ENCODE measurements at regions not wholly inside any gene's neighbourhood (a gene's known extent, or its start where the extent isn't known, plus 50 kb on each side); places are given as distances from the start of the nearest gene placed in this dataset.
"Not testable (repeated sequence)": the region's sequence is repeated elsewhere in the genome, so short reads cannot be mapped to it uniquely, and the experiment has no call there.

GRCh38 chr14:96718407-96718806 lies 78.8 kb upstream of the VRK1 start:
- no peak overlapping the region for H2AFZ ChIP-seq (ENCODE audit: low read length)
- no peak overlapping the region for H3K4me3 ChIP-seq (ENCODE audit: low read depth, low read length, poor library complexity, severe bottlenecking)
- no peaks in the 10 kb centered on the region for H3K36me3 ChIP-seq (ENCODE audit: insufficient read depth, low read length)
- H3K9ac ChIP-seq (ENCODE audit: low read length), result no peak overlapping the region
- no peaks in the 10 kb centered on the region for H4K20me1 ChIP-seq (ENCODE audit: insufficient read depth, low read length)
- no peaks in the 10 kb centered on the region for H3K9me2 ChIP-seq (ENCODE audit: low read depth, low read length)
- H3K4me1 ChIP-seq (ENCODE audit: insufficient read depth, low read length, severe bottlenecking), result no peaks in the 10 kb centered on the region
- TF ChIP-seq EZH2 (IDR thresholded peaks at IDR 0.05; ENCODE audit: borderline replicate concordance, low read length) (no peak), CTCF (IDR thresholded peaks at IDR 0.05; ENCODE audit: low read length) (no peak)
- no peak overlapping the region for H3K4me2 ChIP-seq (ENCODE audit: low read length)
- no peak overlapping the region for H3K27ac ChIP-seq (ENCODE audit: low read depth, low read length, poor library complexity, severe bottlenecking)
- H3K79me2 ChIP-seq (ENCODE audit: insufficient read depth, low read length), result no peaks in the 10 kb centered on the region
- H3K27me3 ChIP-seq (ENCODE audit: insufficient read depth, low read length), result peaks cover 6% of the 10 kb centered on the region; the same call in 1 of the 2 replicates
- no peaks in the 10 kb centered on the region for H3K9me3 ChIP-seq (ENCODE audit: low read length)
- H3F3A ChIP-seq (ENCODE audit: insufficient read depth, low read length), result no peaks in the 10 kb centered on the region

- not testable (repeated sequence) for H2AFZ ChIP-seq (ENCODE audit: low read length); H3K4me3 ChIP-seq (ENCODE audit: low read depth, low read length, poor library complexity, severe bottlenecking); H3K36me3 ChIP-seq (ENCODE audit: insufficient read depth, low read length); H3K27me3 ChIP-seq (ENCODE audit: insufficient read depth, low read length); H3K9me2 ChIP-seq (ENCODE audit: low read depth, low read length); H3K79me2 ChIP-seq (ENCODE audit: insufficient read depth, low read length); H4K20me1 ChIP-seq (ENCODE audit: insufficient read depth, low read length); H3K27ac ChIP-seq (ENCODE audit: low read depth, low read length, poor library complexity, severe bottlenecking); H3K9me3 ChIP-seq (ENCODE audit: low read length); H3K4me2 ChIP-seq (ENCODE audit: low read length); H3K9ac ChIP-seq (ENCODE audit: low read length); H3K4me1 ChIP-seq (ENCODE audit: insufficient read depth, low read length, severe bottlenecking); H3F3A ChIP-seq (ENCODE audit: insufficient read depth, low read length)
Observed at GRCh38 chr14:96720702-96721101, 76.5 kb upstream of the VRK1 start.

- Histone ChIP-seq H3F3A (ENCODE audit: insufficient read depth, low read length) (no peaks in the 10 kb centered on the region), H3K36me3 (ENCODE audit: insufficient read depth, low read length) (no peaks in the 10 kb centered on the region), H3K4me1 (ENCODE audit: insufficient read depth, low read length, severe bottlenecking) (no peaks in the 10 kb centered on the region), H3K27me3 (ENCODE audit: insufficient read depth, low read length) (peaks cover 6% of the 10 kb centered on the region; the same call in 1 of the 2 replicates), H4K20me1 (ENCODE audit: insufficient read depth, low read length) (no peaks in the 10 kb centered on the region), H3K9me2 (ENCODE audit: low read depth, low read length) (no peaks in the 10 kb centered on the region), H3K79me2 (ENCODE audit: insufficient read depth, low read length) (no peaks in the 10 kb centered on the region), H3K9me3 (ENCODE audit: low read length) (no peaks in the 10 kb centered on the region), H3K4me2 (ENCODE audit: low read length) (no peak overlapping the region), H2AFZ (ENCODE audit: low read length) (no peak overlapping the region), H3K27ac (ENCODE audit: low read depth, low read length, poor library complexity, severe bottlenecking) (no peak overlapping the region), H3K4me3 (ENCODE audit: low read depth, low read length, poor library complexity, severe bottlenecking) (no peak overlapping the region), H3K9ac (ENCODE audit: low read length) (no peak overlapping the region)
- TF ChIP-seq CTCF (IDR thresholded peaks at IDR 0.05; ENCODE audit: low read length) (no peak), EZH2 (IDR thresholded peaks at IDR 0.05; ENCODE audit: borderline replicate concordance, low read length) (no peak)
Observed at GRCh38 chr14:96722736-96723135, 74.4 kb upstream of the VRK1 start.

DNA sequence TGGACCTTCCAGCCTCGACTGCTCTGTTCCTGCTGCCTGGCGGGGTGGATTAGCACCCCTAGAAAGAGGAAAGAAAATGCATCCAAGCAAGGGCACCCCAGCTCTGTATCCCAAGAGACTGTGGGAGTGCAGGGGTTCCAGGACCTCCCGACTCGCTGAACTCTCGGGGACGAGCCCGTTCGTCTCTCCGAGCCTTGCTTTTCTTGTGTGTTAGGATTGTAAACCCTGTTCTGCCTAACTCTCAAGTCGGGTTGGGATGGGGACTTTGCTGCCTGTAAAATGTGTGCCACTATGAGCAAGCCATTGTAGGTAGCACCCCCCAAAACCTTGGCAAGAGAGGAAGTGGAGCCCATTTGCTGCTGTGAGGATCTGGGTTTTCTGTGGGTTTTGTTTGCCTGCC lies 73.2 kb upstream of the VRK1 start:
- Histone ChIP-seq H3K79me2 (ENCODE audit: insufficient read depth, low read length) (no peaks in the 10 kb centered on the region), H4K20me1 (ENCODE audit: insufficient read depth, low read length) (no peaks in the 10 kb centered on the region), H3K27me3 (ENCODE audit: insufficient read depth, low read length) (no peaks in the 10 kb centered on the region), H3K9me2 (ENCODE audit: low read depth, low read length) (no peaks in the 10 kb centered on the region), H3K27ac (ENCODE audit: low read depth, low read length, poor library complexity, severe bottlenecking) (no peak overlapping the region), H3K4me1 (ENCODE audit: insufficient read depth, low read length, severe bottlenecking) (no peaks in the 10 kb centered on the region), H3F3A (ENCODE audit: insufficient read depth, low read length) (no peaks in the 10 kb centered on the region), H3K4me2 (ENCODE audit: low read length) (no peak overlapping the region), H2AFZ (ENCODE audit: low read length) (no peak overlapping the region), H3K9me3 (ENCODE audit: low read length) (no peaks in the 10 kb centered on the region), H3K4me3 (ENCODE audit: low read depth, low read length, poor library complexity, severe bottlenecking) (no peak overlapping the region), H3K9ac (ENCODE audit: low read length) (no peak overlapping the region), H3K36me3 (ENCODE audit: insufficient read depth, low read length) (no peaks in the 10 kb centered on the region)
- TF ChIP-seq CTCF (IDR thresholded peaks at IDR 0.05; ENCODE audit: low read length) (no peak), EZH2 (IDR thresholded peaks at IDR 0.05; ENCODE audit: borderline replicate concordance, low read length) (no peak)
